ENCODE measurements at regions not wholly inside any gene's neighbourhood (a gene's known extent, or its start where the extent isn't known, plus 50 kb on each side); places are given as distances from the start of the nearest gene placed in this dataset.

DNA sequence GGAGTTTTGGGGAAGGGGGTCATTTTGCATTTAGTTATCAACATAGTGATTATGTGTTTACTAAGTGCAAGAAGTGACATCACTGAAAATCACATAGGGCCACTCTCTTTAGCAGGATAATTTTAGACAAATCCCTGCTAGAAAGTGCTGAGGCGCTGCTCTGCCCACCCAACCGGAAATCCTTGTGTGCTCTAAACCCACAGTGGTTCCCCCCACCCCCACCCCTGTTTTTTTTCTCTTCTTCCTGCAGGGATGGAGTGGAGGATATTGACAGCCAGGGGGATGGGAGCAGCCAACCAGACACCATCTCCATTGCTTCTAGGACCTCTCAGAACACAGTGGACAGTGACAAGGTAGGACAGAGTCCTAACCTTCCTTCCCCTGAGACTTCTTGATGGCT is 234.2 kb upstream of the UMPS start:
- TF ChIP-seq, protein P1, sequence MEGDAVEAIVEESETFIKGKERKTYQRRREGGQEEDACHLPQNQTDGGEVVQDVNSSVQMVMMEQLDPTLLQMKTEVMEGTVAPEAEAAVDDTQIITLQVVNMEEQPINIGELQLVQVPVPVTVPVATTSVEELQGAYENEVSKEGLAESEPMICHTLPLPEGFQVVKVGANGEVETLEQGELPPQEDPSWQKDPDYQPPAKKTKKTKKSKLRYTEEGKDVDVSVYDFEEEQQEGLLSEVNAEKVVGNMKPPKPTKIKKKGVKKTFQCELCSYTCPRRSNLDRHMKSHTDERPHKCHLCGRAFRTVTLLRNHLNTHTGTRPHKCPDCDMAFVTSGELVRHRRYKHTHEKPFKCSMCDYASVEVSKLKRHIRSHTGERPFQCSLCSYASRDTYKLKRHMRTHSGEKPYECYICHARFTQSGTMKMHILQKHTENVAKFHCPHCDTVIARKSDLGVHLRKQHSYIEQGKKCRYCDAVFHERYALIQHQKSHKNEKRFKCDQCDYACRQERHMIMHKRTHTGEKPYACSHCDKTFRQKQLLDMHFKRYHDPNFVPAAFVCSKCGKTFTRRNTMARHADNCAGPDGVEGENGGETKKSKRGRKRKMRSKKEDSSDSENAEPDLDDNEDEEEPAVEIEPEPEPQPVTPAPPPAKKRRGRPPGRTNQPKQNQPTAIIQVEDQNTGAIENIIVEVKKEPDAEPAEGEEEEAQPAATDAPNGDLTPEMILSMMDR (IDR thresholded peaks at IDR 0.05): no peak
- TF ChIP-seq POLR2A (IDR thresholded peaks at IDR 0.05): no peak

Data from thyroid gland (tissue), 4 donors.